Transverse colon (tissue), 4 donors: ENCODE measurements at regions not wholly inside any gene's neighbourhood (a gene's known extent, or its start where the extent isn't known, plus 50 kb on each side); places are given as distances from the start of the nearest gene placed in this dataset.

Source experiments
- DNase-seq: peaks from one replicate; pipeline ENCODE4 v3.0.0-alpha.2; 2019
- H3K27ac ChIP-seq, 4 donors: fragments of 200-600 bp; sonication (generic); 2 replicates each; pipeline ENCODE4 v1.5.1; 2016 to 2018; ENCODE audit warnings: inconsistent platforms in 4 of 4
- H3K27me3 ChIP-seq: fragments of 200-600 bp; sonication (generic); 2 replicates; pipeline ENCODE4 v1.5.1; 2017; ENCODE audit warnings: inconsistent platforms
- H3K36me3 ChIP-seq, 4 donors: fragments of 200-600 bp; sonication (generic); 2 replicates each; pipeline ENCODE4 v1.5.1; 2017 to 2019; ENCODE audit warnings: inconsistent platforms in 4 of 4
- H3K4me1 ChIP-seq, 4 donors: fragments of 200-600 bp; sonication (generic); 2 replicates each; pipeline ENCODE4 v1.5.1; 2017 to 2020; ENCODE audit warnings: inconsistent platforms in 4 of 4
- H3K4me3 ChIP-seq, 4 donors: fragments of 200-600 bp; sonication (generic); 1 replicate in 1 of 4; 2 replicates in 3 of 4; pipeline versions ENCODE4 v1.5.1 to v1.6.1; 2017 to 2019; ENCODE audit warnings: inconsistent platforms in 4 of 4
- H3K9me3 ChIP-seq, 2 donors: fragments of 200-600 bp; sonication (generic); 2 replicates each; pipeline ENCODE4 v1.5.1; 2017 to 2019; ENCODE audit warnings: inconsistent platforms in 2 of 2
- CTCF ChIP-seq, 5 experiments: fragments of 200-600 bp in 3 of 5; fragments of 450-650 bp in 2 of 5; sonication (generic) in 3 of 5; IDR thresholded peaks; 1 replicate in 2 of 5; 2 replicates in 3 of 5; pipeline ENCODE4 v1.5.1; 2016 to 2017; ENCODE audit warnings: antibody characterized with exemption in 5 of 5, inconsistent platforms in 3 of 5, mild to moderate bottlenecking in 2 of 5, moderate library complexity in 1 of 5
- EP300 ChIP-seq: sonication (generic); formaldehyde crosslinking; IDR thresholded peaks from one replicate; pipeline ENCODE4 v1.6.1; 2017; ENCODE audit warnings: antibody characterized with exemption, low read depth
- POLR2A ChIP-seq: fragments of 450-650 bp; IDR thresholded peaks from one replicate; pipeline ENCODE4 v1.6.1; 2016; ENCODE audit warnings: antibody characterized with exemption, mild to moderate bottlenecking, moderate library complexity
- POLR2AphosphoS5 ChIP-seq, 3 donors: sonication (generic); formaldehyde crosslinking; IDR thresholded peaks; one replicate each; pipeline ENCODE4 v1.6.1; 2016; ENCODE audit warnings: antibody characterized with exemption in 3 of 3
- WGBS, 2 donors: methylation state at CpG; one replicate each; pipeline ENCODE4 v1.1.5; 2018; ENCODE audit warnings: low coverage in 1 of 2; 5-methylcytosine and 5-hydroxymethylcytosine counted together
- in situ Hi-C, 4 donors: fragments of 200-750 bp; cut with MboI; loops; one replicate each; pipeline versions ENCODE4 v1.15.0 to v1.15.1; 2017; ENCODE audit warnings: low sequenced_read_pairs in 3 of 4, low pct_ligation_motif_present in 1 of 4, low pct_unique_long_range_greater_than_20kb in 1 of 4
- intact Hi-C: fragments of 100-400 bp; cut with DNase I; formaldehyde crosslinking; loops from one replicate; pipeline ENCODE4 v1.15.1; 2023; ENCODE audit warnings: low total_unique reads

GRCh38 chr14:86513564-86513963 is 983.6 kb downstream of the FLRT2 start:
- H3K4me1 ChIP-seq = no peaks in the 10 kb centered on the region
- DNase-seq = no peak
- no peak overlapping the region for H3K27ac ChIP-seq
- in situ Hi-C loops = no loop called here
- no peak overlapping the region for H3K4me3 ChIP-seq
- H3K9me3 ChIP-seq = no peaks in the 10 kb centered on the region
- H3K36me3 ChIP-seq = no peaks in the 10 kb centered on the region
- WGBS, 2 donors = 40 to 45% methylated on average over 3 of the region's 3 CpGs
- H3K27me3 ChIP-seq = no peaks in the 10 kb centered on the region
- intact Hi-C loops = no loop called here
- TF ChIP-seq POLR2A (no peak), EP300 (no peak), CTCF (IDR thresholded peaks at IDR 0.05) (no peak), POLR2AphosphoS5 (IDR thresholded peaks at IDR 0.05) (no peak)

- H3K4me1 ChIP-seq = no peaks in the 10 kb centered on the region
- 72% methylated on average over 3 to 4 of the region's 4 CpGs for WGBS, 2 donors
- no peak for DNase-seq
- in situ Hi-C loops (no loop called here), intact Hi-C loops (no loop called here)
- no peaks in the 10 kb centered on the region for H3K36me3 ChIP-seq
- H3K27me3 ChIP-seq = no peaks in the 10 kb centered on the region
- H3K9me3 ChIP-seq = no peaks in the 10 kb centered on the region
- no peak overlapping the region for H3K27ac ChIP-seq
- TF ChIP-seq EP300 (no peak), POLR2AphosphoS5 (IDR thresholded peaks at IDR 0.05) (no peak)
- H3K4me3 ChIP-seq = no peak overlapping the region
Measured at GRCh38 chr14:86513056-86513455, 983.1 kb downstream of the FLRT2 start.

GRCh38 chr14:86510491-86510890 is 980.5 kb downstream of the FLRT2 start:
- intact Hi-C loops (no loop called here), in situ Hi-C loops (no loop called here)
- Histone ChIP-seq H3K36me3 (no peaks in the 10 kb centered on the region), H3K4me1 (no peaks in the 10 kb centered on the region), H3K27me3 (no peaks in the 10 kb centered on the region), H3K4me3 (no peak overlapping the region), H3K9me3 (no peaks in the 10 kb centered on the region), H3K27ac (no peak overlapping the region)
- TF ChIP-seq POLR2AphosphoS5 (IDR thresholded peaks at IDR 0.05) = no peak
- no peak for TF ChIP-seq POLR2A
- no peak for TF ChIP-seq EP300
- TF ChIP-seq CTCF (IDR thresholded peaks at IDR 0.05) = no peak
- 85 to 90% methylated on average over 4 to 5 of the region's 5 CpGs for WGBS, 2 donors
- no peak for DNase-seq

GRCh38 chr14:86505808-86506207 is 975.9 kb downstream of the FLRT2 start:
- no peaks in the 10 kb centered on the region for H3K36me3 ChIP-seq
- in situ Hi-C loops (no loop called here), intact Hi-C loops (no loop called here)
- no peaks in the 10 kb centered on the region for H3K9me3 ChIP-seq
- DNase-seq = no peak
- H3K4me1 ChIP-seq = no peaks in the 10 kb centered on the region
- no peak overlapping the region for H3K27ac ChIP-seq
- no peaks in the 10 kb centered on the region for H3K27me3 ChIP-seq
- no peak for TF ChIP-seq POLR2AphosphoS5 (IDR thresholded peaks at IDR 0.05)
- no peak for TF ChIP-seq POLR2A
- no peak for TF ChIP-seq CTCF (IDR thresholded peaks at IDR 0.05)
- no peak for TF ChIP-seq EP300
- H3K4me3 ChIP-seq = no peak overlapping the region

GRCh38 chr14:86501611-86502010 is 971.7 kb downstream of the FLRT2 start:
- H3K9me3 ChIP-seq = no peaks in the 10 kb centered on the region
- 50 to 52% methylated on average over 2 of the region's 2 CpGs for WGBS, 2 donors
- DNase-seq = no peak
- no peaks in the 10 kb centered on the region for H3K4me1 ChIP-seq
- intact Hi-C loops (no loop called here), in situ Hi-C loops (no loop called here)
- H3K4me3 ChIP-seq = peak overlapping the region in 1 of 4 donors; percentile 3
- TF ChIP-seq CTCF (IDR thresholded peaks at IDR 0.05) (no peak), EP300 (no peak), POLR2A (no peak), POLR2AphosphoS5 (IDR thresholded peaks at IDR 0.05) (no peak)
- no peak overlapping the region for H3K27ac ChIP-seq
- H3K36me3 ChIP-seq = no peaks in the 10 kb centered on the region
- no peaks in the 10 kb centered on the region for H3K27me3 ChIP-seq
